Stimulated activated CD4-positive, alpha-beta T cell treated with anti-CD3 and anti-CD28 coated beads, Interleukin-4, amount 100 ng/mL, for 1 hour (primary cell): ENCODE measurements at regions not wholly inside any gene's neighbourhood (a gene's known extent, or its start where the extent isn't known, plus 50 kb on each side); places are given as distances from the start of the nearest gene placed in this dataset.

ENCODE experiments used
- DNase-seq: peaks from one replicate; pipeline ENCODE4 v3.0.0-alpha.2; 2020

DNA sequence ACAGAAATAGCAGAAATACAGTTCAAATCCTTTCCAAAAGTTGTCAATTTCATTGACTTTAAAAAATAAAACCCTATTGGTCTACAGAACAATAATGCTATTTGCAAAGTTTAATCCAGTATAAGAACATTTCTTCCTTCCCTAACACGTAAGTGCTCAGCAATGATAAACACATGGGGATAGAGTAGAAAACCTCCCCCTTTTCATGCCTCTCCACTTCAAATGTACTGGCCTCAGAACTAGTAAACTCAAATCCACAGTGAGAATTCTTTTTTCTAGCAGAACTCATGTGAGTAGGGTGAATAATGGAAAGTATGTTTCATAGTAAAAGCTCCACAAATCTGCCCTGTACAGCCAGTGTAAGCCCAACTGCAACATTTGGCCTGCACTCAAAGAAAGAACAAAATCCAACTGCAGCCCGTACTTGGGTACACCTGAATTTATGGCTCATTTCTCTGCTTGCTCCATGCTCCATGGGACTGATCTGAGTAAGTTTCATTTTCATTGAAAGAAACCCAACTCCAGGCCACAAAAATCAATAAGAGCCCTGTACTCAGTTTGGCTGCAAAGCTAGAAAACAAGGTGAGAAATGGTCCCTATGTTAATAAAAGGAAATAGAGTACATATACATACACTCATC, 115.0 kb upstream of the RMDN2 start:
- DNase-seq = no peak

DNA sequence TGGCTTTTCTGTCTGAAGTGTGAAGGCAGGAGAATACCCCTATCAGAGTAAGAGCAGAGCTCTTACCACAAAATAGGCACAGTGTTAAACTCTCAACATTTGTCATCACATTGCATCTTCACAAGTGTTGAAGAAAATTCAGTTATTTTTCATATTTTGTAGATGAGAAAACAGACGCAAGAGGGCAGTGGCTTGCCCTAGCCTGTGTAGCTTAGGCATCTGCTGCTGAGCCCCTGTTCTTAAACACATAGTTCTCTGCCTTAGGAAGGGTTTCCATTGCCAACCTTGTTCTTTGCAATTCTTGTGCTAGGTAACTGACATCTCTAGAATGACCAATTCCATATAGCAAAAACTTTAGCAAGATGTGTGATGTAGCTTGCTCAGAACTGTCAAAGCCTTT, 112.7 kb upstream of the RMDN2 start:
- no peak for DNase-seq

DNA sequence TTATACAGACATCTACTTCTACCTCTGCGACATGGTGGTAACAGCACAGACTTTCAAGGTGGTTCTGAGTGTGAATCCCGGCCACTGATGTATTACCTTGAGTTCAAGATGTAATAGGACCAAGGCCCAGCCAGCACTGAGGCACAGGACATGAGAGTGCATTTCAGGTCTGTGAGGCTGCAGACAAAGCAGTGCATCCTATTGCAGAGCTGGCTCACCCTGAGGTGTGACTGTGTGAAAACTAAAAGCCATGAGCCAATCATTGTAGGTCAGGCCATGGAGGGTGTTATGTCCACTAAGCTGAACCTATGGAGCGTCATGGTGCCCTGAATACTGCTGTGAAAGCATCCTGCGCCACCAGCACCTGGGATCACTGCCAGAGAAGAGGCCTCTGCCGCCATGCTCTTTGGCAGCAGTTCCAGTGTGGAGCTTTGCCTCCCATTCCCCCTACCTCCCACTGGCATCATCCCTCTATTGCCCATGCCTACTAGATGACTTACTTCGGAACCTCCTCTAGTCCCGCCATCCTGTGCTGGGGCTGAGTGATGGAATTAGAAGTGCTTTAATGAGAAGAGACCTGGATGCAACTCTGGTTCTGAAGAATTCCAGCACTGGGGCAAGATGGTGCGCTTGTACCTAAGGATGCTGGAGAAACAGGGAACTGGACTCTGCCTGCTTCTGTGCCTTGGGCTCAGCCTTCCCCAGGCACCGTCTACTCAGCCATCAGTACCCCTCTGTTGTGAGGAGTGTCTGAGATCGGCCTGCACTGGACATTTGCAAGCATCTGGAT, 112.0 kb upstream of the RMDN2 start:
- DNase-seq = no peak

DNA sequence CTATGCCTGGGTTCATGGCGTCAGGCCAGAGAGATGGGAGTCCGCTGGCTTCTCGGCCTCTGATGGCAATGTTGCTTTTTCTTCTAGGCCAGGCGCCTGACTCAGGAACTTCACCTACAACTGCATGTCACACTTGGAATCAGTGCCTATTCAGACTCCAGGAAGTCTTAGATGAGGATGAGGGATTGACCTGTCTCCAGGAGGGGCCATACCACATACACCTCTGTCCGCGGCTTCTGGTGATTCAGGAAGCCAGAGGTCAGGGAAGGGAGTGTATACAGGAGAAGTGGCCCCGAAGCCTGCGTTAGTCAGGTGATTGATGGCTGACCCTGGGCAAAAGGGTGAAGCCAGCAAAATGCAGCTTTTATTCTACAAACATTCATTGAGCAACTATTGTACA, 109.1 kb upstream of the RMDN2 start:
- DNase-seq = no peak

DNA sequence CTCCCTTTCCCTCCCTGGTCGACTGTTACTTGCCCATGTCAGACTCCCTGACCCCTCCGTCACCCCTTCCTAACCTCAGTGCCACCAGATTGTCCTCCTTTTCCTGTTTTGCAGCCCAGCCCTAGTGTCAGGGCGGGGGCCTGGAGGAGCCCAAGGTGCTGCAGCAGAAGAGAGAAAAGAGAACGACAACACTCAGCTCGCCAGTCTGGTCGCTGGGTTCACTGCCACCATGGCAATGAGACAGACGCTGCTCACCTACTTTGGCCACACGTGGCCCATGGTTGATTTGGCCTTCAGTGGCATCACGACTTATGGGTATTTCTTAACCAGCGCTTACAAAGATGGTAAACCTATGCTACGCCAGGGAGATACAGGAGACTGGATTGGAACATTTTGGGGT, 108.4 kb upstream of the RMDN2 start:
- no peak for DNase-seq

DNA sequence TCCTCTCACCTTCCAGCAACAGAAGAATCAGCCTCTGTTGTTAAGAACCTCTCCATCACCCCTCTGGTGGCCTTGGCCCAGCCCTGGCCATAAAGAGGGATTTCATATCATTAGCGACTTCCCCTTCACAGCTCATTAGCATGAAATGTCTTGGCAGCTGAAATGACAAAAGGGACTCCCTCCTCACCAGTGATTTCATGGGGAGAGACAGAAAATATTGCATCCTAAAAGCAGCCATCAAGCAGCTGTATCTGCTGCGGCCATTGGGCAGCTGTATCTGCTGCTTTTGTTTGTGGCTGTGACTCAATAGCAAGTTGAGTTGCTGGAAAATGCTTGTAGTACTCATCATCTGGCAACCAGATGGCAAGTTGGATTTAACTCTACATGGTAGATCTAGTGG, 105.9 kb upstream of the RMDN2 start:
- no peak for DNase-seq

DNA sequence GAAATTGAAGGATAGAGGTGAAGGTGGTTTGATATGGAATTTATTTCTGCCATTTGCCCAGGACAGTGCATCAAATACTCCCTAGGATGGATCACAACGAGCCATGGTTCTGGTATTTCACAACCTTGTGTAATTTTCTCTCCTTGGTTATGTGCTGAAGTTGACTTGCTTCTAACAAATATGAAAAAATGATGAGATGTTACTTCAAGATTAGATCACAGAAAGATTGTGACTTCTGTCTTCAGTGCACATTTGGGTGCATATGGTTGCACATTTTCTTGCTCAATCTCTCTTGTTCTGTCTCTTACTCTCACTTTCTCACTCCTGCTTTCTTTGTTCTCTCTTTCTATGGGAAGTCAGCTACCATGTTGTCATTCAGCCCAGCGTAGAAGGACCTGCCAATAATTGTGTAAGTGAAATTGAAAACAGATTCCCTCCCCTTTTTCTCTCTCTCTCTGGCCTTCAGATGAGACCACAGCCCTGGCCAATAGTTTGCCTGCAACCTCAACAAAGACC, 104.6 kb upstream of the RMDN2 start:
- DNase-seq = no peak

DNA sequence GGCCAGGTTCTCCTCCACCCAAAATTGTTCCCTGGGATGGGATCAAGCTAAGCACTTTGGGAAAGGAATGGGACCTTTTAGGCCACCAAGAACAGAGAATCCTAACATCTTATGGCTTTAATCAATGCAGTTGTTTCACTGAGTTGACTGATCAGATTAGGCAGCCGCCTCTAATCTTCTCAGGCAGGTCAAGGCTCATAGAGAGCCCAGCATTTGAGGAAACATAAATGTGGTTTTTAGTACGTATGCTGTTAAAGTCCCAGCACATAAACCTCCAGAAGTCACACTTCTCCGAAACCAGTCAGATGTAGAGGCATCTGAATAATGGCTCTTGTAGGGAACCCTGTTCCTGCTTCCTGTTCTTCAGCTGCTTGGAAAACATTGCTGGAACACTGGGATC, 99.5 kb upstream of the RMDN2 start:
- no peak for DNase-seq

DNA sequence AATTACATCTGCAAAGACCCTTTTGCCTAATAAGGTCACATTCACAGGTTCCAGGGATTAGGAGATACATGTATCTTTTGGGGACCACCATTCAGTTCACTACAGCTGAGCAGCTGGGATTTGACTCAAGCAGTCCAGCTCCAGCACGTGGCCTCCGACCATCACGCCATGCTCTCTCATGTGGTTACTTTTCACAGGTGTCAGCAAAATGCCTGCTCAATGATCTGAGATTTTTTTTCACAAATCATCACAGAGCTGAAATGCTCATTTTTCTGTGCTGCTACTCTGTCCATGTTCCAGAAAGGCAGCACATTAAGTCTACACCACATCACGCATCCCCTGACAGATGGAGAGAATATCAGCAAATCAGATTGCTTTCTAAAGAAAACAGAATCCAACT, 98.5 kb upstream of the RMDN2 start:
- DNase-seq = no peak

DNA sequence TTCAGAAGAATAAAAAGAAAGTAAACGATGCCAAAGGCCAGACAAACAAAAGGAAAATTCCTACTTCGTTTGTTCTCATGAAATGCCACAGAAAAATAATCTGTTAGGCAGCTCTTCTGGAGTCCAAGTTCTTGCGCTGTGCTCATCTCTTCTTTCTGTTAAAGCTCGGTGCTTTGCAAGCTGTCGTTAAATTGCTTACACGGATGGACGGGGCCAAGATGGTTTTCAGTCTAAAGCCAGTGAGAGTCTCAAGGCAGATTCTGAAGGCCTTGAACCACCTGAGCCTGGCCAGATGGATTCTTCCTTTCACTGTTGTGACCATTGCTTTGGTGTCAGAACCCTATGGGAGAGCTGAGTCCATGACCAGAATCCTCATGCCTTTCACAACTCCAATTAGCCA, 97.6 kb upstream of the RMDN2 start:
- no peak for DNase-seq

DNA sequence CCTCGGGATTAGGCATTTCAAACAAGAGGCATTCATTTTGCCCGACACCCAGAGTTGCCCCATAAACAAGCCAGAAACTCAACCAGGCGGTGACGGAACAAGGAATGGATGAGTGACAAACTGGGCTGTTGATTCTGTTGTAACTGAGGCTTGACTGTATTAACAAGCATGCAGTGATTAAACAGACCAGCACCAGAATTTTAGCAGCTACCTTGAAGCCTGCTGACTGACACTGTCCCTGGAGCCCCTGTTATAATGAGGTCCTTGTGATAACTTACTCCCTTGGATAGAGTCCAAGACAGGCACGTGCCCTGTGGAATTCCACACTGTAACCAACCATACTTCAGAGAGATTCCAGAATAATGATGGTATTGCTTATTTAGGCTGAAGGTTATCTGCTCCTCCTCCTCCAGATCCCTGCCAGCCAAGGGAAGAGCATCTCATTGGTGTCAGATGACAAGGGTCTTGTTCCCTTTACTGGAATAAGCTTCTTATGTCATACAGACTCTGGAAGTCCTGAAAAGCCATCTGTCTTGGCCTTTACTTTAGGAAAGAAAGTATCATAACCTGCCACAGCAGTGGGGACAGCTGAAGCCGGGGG, 97.1 kb upstream of the RMDN2 start:
- DNase-seq = no peak

DNA sequence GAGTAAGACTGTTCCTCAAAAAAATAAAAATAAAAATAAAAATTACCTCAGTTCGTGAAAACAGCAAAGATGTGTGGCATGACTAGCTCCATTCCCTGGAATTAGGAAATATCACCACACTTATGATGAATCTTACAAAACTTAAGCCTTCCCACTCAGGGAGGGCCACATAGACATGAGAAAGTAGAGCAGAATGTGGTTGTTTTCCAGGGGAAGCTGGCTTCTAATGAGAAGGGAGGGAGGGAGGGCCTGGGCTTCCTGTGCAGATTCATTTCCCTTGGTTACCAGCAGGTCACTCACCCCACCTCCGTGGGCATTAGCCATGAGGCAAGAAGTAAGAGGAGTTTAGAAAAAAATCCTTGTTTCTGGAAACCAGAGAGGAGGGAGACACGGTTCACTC, 95.9 kb upstream of the RMDN2 start:
- DNase-seq = no peak

DNA sequence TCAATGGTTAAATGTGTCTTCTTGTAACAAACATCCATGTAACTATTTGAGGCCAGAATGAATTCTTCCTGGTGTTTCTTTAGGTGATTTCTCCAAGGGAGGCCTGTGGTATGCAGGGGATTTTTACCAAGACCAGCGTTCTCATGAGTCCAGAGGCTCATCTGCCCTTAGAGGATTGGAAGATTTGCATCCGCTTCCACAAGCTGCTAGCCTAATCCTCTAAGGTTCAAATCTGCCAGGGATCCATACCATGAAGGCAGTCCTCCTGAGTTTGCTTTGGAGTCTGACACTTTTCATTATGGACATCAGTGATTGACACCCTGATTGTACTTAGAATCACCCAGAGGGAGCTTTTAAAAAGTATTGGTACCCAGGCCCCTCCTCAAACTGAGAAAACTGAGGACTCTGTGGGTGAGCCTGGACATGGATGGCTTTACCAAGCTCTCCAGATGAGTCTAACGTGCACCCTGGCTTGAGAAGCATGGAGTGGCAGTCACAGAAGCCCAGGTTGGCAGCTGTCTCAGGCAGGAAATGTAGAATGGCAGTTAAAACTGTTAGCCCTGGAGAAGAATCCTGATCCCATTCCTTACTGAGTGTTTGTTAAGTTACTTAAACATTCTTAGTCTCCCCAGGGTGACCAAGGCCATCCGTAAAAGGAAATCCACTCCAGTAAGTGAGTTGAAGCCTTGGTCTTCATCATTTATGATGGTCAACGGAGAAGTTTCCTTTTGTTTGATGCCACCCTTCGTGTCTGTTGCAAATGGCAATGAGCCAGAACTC, 95.3 kb upstream of the RMDN2 start:
- DNase-seq = no peak

DNA sequence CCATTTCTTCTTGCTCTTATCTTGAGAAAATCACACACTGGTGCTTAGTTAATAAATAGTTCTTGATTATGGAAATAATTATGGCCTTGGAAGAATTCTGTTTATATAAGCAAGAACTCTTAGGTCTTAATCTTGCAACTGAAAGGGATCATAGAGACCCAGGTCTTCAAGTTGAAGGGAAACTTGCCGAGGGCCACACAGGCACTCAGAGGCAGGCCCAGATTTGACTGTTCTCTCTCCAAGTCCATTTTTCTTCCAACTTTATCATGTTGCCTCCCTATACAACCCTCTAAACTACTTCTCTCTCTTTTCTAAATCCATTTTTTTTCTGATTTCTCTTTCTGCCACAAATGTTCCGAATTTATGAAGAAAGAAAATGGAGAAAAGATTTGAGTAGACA, 94.5 kb upstream of the RMDN2 start:
- DNase-seq = no peak

DNA sequence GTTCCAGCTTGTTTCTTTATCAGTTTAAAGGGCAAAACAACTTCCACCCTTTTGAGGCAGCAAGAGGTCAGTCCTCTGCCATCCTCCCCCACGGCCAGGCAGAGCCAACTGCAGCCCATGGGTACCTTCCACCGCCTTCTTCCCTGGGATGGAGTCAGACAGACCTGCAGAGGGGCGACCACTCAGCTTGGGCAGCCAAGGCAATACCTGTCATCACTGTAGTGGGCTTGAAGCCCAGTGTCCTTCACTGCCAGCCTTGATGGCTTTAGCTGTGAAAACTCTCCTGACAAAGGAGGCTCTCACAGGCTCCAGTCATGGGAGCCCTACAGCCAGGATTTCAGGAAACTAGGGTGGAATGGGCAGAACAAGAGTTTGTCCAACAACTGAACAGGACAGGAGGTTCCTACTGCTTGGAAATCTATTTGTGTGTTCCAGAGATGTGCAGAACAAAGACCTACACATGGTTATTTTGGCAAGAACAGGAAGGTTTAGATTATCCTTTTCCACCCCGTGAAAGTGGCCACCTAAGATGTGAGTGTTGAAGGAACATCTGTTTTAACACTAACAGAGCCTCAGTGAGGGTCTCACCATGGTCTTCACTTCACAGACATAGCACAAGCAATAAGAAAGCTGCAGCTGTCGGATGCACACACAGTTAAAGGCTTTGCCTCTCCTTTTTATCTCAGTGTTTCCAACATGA, 93.9 kb upstream of the RMDN2 start:
- no peak for DNase-seq

DNA sequence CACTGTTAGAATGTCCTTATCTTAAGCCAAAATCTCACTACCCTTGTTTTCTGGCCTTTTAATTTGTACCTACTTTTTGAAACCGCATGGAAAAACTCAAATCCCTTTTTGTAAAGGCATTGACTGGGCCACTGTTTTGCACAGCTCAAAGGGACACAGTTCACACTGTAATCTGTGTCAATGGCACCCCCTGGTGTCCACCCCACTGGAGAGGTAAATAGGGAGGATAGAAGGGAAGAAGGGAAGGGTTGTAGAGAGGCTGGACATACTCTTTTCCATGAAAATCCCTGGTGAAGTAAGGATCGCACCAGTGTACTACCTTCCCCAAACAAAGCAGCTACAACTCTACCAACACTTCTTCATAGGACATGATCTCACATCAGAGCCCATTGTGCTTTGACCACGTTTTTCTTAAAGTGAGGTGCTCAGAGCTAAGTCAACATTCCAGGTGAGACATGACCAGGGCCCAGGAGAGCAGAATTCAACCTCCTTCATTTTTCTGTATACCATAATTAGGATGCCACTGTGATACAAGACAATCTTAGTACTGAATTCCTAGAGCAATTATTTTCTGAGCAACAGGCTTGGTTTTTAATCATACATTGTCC, 92.4 kb upstream of the RMDN2 start:
- peak; percentile 84 for DNase-seq

DNA sequence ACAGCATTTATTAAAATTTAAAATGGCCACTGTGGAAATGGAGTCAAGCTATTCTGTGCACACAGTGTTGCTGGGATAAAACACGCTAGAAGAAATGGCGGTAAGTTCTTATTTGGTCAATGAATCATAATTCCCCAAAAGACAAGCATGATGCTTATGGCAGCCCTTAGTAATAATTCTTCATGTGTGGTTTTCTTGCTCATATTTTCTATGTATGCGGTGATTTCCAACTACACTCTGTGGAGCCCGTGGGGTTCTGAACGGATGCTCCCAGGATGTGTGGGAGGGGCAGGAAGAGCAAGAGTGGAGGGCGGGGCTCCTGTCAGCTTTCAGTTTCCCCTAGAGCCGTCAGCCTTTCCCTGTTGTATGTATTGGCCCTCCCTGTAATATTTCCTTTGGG, 91.7 kb upstream of the RMDN2 start:
- no peak for DNase-seq

DNA sequence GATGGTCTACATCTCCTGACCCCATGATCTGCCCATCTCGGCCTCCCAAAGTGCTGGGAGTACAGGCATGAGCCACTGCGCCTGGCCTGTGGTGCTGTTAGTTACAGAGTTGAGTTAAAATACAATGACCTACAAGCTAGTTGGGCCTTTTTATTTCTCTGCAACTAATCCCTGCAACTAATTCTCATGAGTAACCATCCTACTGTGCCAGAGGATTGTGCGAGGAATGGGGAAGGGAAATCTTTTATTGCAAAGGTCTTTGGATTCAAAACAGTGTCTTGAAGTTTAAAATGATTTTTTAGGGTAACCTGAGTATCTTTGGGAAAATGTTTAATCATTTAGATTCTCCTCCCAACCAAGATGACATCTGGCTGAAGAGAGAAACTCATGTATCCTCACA, 88.8 kb upstream of the RMDN2 start:
- DNase-seq = no peak

DNA sequence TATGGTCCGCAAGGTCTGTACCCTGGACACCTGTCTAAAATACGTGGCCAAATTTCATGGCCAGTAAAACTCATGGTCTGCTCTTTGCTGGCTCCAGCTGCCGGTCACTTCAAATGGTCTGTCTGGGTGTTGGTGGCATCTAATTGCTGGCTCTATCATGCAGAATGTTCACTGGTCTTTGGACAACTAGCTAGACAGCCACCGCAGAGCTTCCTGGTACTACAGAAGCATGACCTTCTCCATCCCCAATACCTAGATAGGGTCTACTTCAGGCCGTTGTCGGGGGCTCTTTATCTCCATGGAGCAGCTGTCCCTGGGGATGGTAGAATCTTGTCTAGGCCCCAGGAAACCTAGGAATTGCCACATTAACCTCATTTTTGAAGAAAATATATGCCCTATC, 88.4 kb upstream of the RMDN2 start:
- DNase-seq = no peak

DNA sequence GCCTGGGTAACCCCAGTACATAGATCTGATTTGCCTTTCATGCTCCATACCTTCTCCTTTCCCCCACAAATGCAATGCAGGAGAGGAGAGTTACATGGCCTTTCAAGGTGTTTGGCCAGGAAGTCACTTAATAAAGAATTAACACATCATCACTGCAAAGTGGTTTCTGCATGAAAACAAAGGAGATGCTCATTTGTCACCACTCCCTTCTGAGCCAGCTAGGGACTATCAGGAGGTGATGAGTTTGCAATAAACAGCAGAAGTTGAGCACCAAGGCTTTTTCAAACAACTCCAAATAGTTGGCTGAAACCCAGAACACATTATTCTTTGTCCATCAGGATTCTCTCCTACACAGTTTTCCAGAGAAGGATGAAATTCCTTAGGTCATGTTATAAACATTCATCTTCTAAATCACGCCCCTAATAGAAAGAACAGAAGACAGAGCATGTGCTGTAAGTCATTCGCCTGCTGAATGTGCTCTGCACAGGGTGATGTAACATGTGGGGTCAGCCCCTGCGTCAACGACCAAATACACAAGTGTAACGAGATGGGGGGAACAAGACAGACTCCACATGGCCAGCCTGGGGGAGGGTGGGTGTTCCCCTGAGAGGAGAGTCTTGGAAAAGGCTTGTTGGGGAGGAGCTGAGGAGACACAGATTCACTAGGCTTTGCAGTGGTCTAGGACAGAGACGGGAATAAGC, 87.3 kb upstream of the RMDN2 start:
- DNase-seq = no peak

DNA sequence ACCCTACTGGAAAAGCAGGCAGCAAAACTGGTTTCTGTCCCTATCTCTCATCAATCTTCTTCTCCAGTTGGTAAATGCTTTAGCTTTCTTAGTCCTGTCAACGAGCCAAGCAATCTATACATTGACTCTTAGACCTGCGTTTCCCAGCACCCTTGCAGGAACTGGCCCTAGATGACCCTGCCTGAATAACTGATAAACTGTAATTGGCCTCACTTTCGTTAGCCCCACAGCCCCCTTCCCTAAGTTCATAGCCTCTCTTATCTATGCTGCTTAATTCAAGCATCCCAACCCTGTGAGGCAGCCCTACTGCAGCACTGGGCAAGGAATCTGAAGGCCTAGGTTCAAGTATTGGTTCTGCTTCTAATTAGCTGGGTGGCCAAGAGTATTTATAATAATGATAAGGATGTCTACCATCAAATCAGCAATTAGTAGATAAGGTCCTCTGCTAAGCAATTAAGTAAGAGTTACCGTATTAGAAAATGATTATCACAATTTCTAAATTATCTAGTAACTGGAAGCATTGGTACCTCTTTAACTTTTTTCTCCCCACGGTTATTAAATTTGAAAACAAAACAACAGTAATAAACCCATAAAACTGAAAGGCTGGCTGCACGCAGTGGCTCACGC, 86.4 kb upstream of the RMDN2 start:
- DNase-seq = no peak
